H9 (cell line): ENCODE measurements at regions not wholly inside any gene's neighbourhood (a gene's known extent, or its start where the extent isn't known, plus 50 kb on each side); places are given as distances from the start of the nearest gene placed in this dataset.

Experiments used
- DNase-seq: peaks from one replicate; pipeline ENCODE4 v3.0.0-alpha.2; 2017
- H2AFZ ChIP-seq: one replicate; pipeline ENCODE4 v1.6.1; 2013; ENCODE audit warnings: mild to moderate bottlenecking, low read length, control low read depth, moderate library complexity
- H2AK5ac ChIP-seq: 2 replicates; pipeline ENCODE4 v1.6.1; 2013; ENCODE audit warnings: low read length, control low read depth, mixed read lengths; ENCODE audit not compliant: insufficient read length
- H2BK120ac ChIP-seq: one replicate; pipeline ENCODE4 v1.6.1; 2013; ENCODE audit warnings: low read depth, mild to moderate bottlenecking, low read length, control low read depth, inconsistent platforms; ENCODE audit not compliant: poor library complexity, severe bottlenecking
- H2BK12ac ChIP-seq: 2 replicates; pipeline ENCODE4 v1.6.1; 2013; ENCODE audit warnings: low read length, control low read depth, mixed read lengths, low read depth; ENCODE audit not compliant: insufficient read length
- H2BK15ac ChIP-seq: 2 replicates; pipeline ENCODE4 v1.6.1; 2013; ENCODE audit warnings: low read depth, low read length, control low read depth
- H2BK20ac ChIP-seq: one replicate; pipeline ENCODE4 v1.6.1; 2013; ENCODE audit warnings: low read depth, mild to moderate bottlenecking, low read length, control low read depth, inconsistent platforms; ENCODE audit not compliant: poor library complexity, severe bottlenecking
- H2BK5ac ChIP-seq: 2 replicates; pipeline ENCODE4 v1.6.1; 2013; ENCODE audit warnings: low read length, control low read depth, mixed read lengths; ENCODE audit not compliant: insufficient read length
- H3K14ac ChIP-seq: 2 replicates; pipeline ENCODE4 v1.6.1; 2013; ENCODE audit warnings: low read length, control low read depth; ENCODE audit not compliant: insufficient read depth
- H3K18ac ChIP-seq: 2 replicates; pipeline ENCODE4 v1.6.1; 2013; ENCODE audit warnings: low read depth, mild to moderate bottlenecking, mixed read lengths, low read length, control low read depth; ENCODE audit not compliant: insufficient read length
- H3K23ac ChIP-seq: 2 replicates; pipeline ENCODE4 v1.6.1; 2013; ENCODE audit warnings: low read length, control low read depth, mixed read lengths, low read depth; ENCODE audit not compliant: insufficient read length
- H3K23me2 ChIP-seq: 2 replicates; pipeline ENCODE4 v1.6.1; 2013; ENCODE audit warnings: low read depth, mild to moderate bottlenecking, mixed read lengths, low read length, control low read depth; ENCODE audit not compliant: insufficient read length, poor library complexity, severe bottlenecking
- H3K27ac ChIP-seq: 2 replicates; pipeline ENCODE4 v1.5.1; 2013; ENCODE audit warnings: low read length, control low read depth, mixed read lengths, low read depth; ENCODE audit not compliant: insufficient read length
- H3K27me3 ChIP-seq: 2 replicates; pipeline ENCODE4 v1.6.1; 2013; ENCODE audit warnings: low read length, control low read depth, inconsistent platforms; ENCODE audit not compliant: insufficient read depth
- H3K4ac ChIP-seq: 2 replicates; pipeline ENCODE4 v1.6.1; 2013; ENCODE audit warnings: low read depth, mild to moderate bottlenecking, control low read depth, inconsistent platforms, low read length, moderate library complexity
- H3K4me1 ChIP-seq: 2 replicates; pipeline ENCODE4 v1.6.1; 2013; ENCODE audit warnings: low read length, control low read depth, inconsistent platforms; ENCODE audit not compliant: insufficient read depth
- H3K4me2 ChIP-seq: 2 replicates; pipeline ENCODE4 v1.6.1; 2013; ENCODE audit warnings: low read length, control low read depth, mixed read lengths; ENCODE audit not compliant: insufficient read length, insufficient read depth
- H3K56ac ChIP-seq: 2 replicates; pipeline ENCODE4 v1.6.1; 2013; ENCODE audit warnings: low read depth, mild to moderate bottlenecking, mixed read lengths, low read length, control low read depth; ENCODE audit not compliant: insufficient read length
- H3K79me1 ChIP-seq: 2 replicates; pipeline ENCODE4 v1.6.1; 2013; ENCODE audit warnings: low read depth, mild to moderate bottlenecking, moderate library complexity, low read length, control low read depth, inconsistent platforms; ENCODE audit not compliant: insufficient read depth, poor library complexity, severe bottlenecking
- H3K79me2 ChIP-seq: 2 replicates; pipeline ENCODE4 v1.6.1; 2013; ENCODE audit warnings: low read length, control low read depth, inconsistent platforms; ENCODE audit not compliant: insufficient read depth
- H3K9ac ChIP-seq: 2 replicates; pipeline ENCODE4 v1.6.1; 2013; ENCODE audit warnings: low read length, control low read depth, mixed read lengths; ENCODE audit not compliant: insufficient read length; ENCODE audit errors: extremely low read depth
- H3K9me3 ChIP-seq: one replicate; pipeline ENCODE4 v1.6.1; 2013; ENCODE audit warnings: low read depth, low read length, inconsistent platforms; ENCODE audit not compliant: control insufficient read depth
- H3T11ph ChIP-seq: one replicate; pipeline ENCODE4 v1.6.1; 2013; ENCODE audit warnings: mild to moderate bottlenecking, low read length, control low read depth, inconsistent platforms
- H4K20me1 ChIP-seq: one replicate; pipeline ENCODE4 v1.6.1; 2013; ENCODE audit not compliant: control insufficient read depth, insufficient read length, insufficient read depth
- H4K5ac ChIP-seq: 2 replicates; pipeline ENCODE4 v1.6.1; 2013; ENCODE audit warnings: low read depth, mild to moderate bottlenecking, mixed read lengths, low read length, control low read depth; ENCODE audit not compliant: insufficient read length
- H4K8ac ChIP-seq: replicated peaks from 2 replicates; pipeline ENCODE4 v1.6.1; 2013; ENCODE audit warnings: low read length, control low read depth, mixed read lengths, low read depth; ENCODE audit not compliant: insufficient read length
- H4K91ac ChIP-seq: 2 replicates; pipeline ENCODE4 v1.6.1; 2013; ENCODE audit warnings: low read depth, mild to moderate bottlenecking, moderate library complexity, mixed read lengths, low read length, control low read depth; ENCODE audit not compliant: insufficient read length
- H3K27ac Mint-ChIP-seq, 3 experiments: 2 replicates in 2 of 3; 3 replicates in 1 of 3; pipeline ENCODE4 v1.8.0; 2020 to 2021; ENCODE audit warnings: mixed read lengths in 3 of 3, mild to moderate bottlenecking in 1 of 3, moderate library complexity in 1 of 3
- H3K27me3 Mint-ChIP-seq: 2 replicates; pipeline ENCODE4 v1.8.0; 2021; ENCODE audit warnings: low read depth, mild to moderate bottlenecking, moderate library complexity, mixed read lengths
- H3K36me3 Mint-ChIP-seq, 3 experiments: 2 replicates in 2 of 3; 3 replicates in 1 of 3; pipeline ENCODE4 v1.8.0; 2020 to 2021; ENCODE audit warnings: low read depth in 3 of 3, mixed read lengths in 3 of 3; ENCODE audit not compliant: insufficient read depth in 1 of 3
- H3K4me1 Mint-ChIP-seq, 2 experiments: 2 replicates each; pipeline ENCODE4 v1.8.0; 2020; ENCODE audit warnings: mixed read lengths in 2 of 2
- H3K4me3 Mint-ChIP-seq, 2 experiments: 2 replicates in 1 of 2; 3 replicates in 1 of 2; pipeline ENCODE4 v1.8.0; 2020 to 2021; ENCODE audit warnings: mild to moderate bottlenecking in 2 of 2, mixed read lengths in 2 of 2, moderate library complexity in 1 of 2
- H3K9me3 Mint-ChIP-seq, 2 experiments: 2 replicates in 1 of 2; 3 replicates in 1 of 2; pipeline ENCODE4 v1.8.0; 2020; ENCODE audit warnings: mild to moderate bottlenecking in 2 of 2, mixed read lengths in 2 of 2, moderate library complexity in 1 of 2
- CTCF ChIP-seq: fragments of 200-600 bp; sonication (generic); conservative IDR thresholded peaks from 3 replicates; pipeline ENCODE4 v1.8.0; 2021; ENCODE audit warnings: antibody characterized with exemption, mild to moderate bottlenecking
- WGBS: extraction: QIAGEN DNeasy Blood & Tissue Kit; methylation state at CpG from one replicate; pipeline ENCODE4 v1.1.7; 2013; ENCODE audit warnings: missing lambda C conversion rate, low lambda C conversion rate, mixed read lengths; ENCODE audit not compliant: insufficient read length; ENCODE audit errors: extremely low coverage; 5-methylcytosine and 5-hydroxymethylcytosine counted together

- Histone ChIP-seq H3K79me1 (no peaks in the 10 kb centered on the region), H3K4ac (no peak overlapping the region), H3K14ac (no peak overlapping the region), H4K91ac (no peak overlapping the region), H4K5ac (no peak overlapping the region), H3K9me3 (no peaks in the 10 kb centered on the region), H3K18ac (no peak overlapping the region), H3K27me3 (peaks cover 2% of the 10 kb centered on the region; the same call in 1 of the 2 replicates), H2BK5ac (no peak overlapping the region), H3K23ac (no peak overlapping the region), H4K8ac (no peak overlapping the region), H2BK12ac (no peak overlapping the region), H3K4me1 (no peaks in the 10 kb centered on the region; the same call in 1 of the 2 replicates), H3K56ac (no peak overlapping the region), H3K9ac (no peak overlapping the region), H3K79me2 (no peaks in the 10 kb centered on the region), H4K20me1 (no peaks in the 10 kb centered on the region), H3T11ph (no peak overlapping the region), H2AFZ (no peak overlapping the region), H3K23me2 (no peaks in the 10 kb centered on the region), H2BK20ac (no peak overlapping the region), H2AK5ac (no peak overlapping the region), H2BK120ac (no peak overlapping the region), H2BK15ac (no peak overlapping the region), H3K4me2 (no peak overlapping the region), H3K27ac (no peak overlapping the region)
- no CpG with 5 or more reads among the region's 4 CpGs for WGBS
- H3K4me3 Mint-ChIP-seq, result no peak overlapping the region
- H3K36me3 Mint-ChIP-seq, result no peaks in the 10 kb centered on the region
- H3K27ac Mint-ChIP-seq, result no peak overlapping the region; a peak in 1 of 7 replicates
- no peaks in the 10 kb centered on the region; the same call in 1 of the 2 replicates for H3K27me3 Mint-ChIP-seq
- H3K4me1 Mint-ChIP-seq, result peaks cover 10 to 22% of the 10 kb centered on the region in 2 experiments
- no peak for TF ChIP-seq CTCF
- DNase-seq, result peak; percentile 81
- no peaks in the 10 kb centered on the region for H3K9me3 Mint-ChIP-seq
These were observed 179.7 kb downstream of the HAUS1 start for GRCh38 chr18:46283895-46284295.
